Fibroblast of the conjunctiva (primary cell): ENCODE measurements at regions not wholly inside any gene's neighbourhood (a gene's known extent, or its start where the extent isn't known, plus 50 kb on each side); places are given as distances from the start of the nearest gene placed in this dataset.

Experiments used
- DNase-seq: peaks from one replicate; pipeline ENCODE4 v3.0.0-alpha.2; 2010; ENCODE audit warnings: low read depth

- DNase-seq = no peak
Observed at GRCh38 chr2:21395366-21395765, 271.6 kb downstream of the TDRD15 start.

GRCh38 chr2:21396252-21396651 lies 272.5 kb downstream of the TDRD15 start:
- DNase-seq = no peak

GRCh38 chr2:21401022-21401698 lies 277.4 kb downstream of the TDRD15 start:
- no peak for DNase-seq

DNA sequence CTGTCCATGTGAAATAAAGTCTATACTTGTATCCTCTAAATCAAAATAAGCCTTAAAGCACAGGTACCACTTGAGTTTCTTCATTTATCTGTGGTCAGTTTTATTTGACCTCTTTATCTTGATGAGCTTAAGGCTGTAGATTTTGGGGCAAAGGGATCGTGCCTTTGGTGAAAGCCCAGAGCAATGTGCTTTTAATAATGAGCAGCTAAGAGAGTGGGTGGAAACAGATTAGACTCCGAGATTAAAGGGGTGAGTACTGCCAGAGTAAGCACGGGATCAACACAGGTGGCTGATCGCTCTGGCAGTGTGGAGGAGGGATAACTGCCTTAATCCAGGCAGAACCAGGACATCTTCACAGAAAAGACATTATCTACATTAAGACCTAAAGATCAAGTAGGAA lies 280.4 kb downstream of the TDRD15 start:
- no peak for DNase-seq

- no peak for DNase-seq
Observed at GRCh38 chr2:21404827-21405625, 281.3 kb downstream of the TDRD15 start.

GRCh38 chr2:21406386-21406785 lies 282.6 kb downstream of the TDRD15 start:
- DNase-seq = no peak

DNA sequence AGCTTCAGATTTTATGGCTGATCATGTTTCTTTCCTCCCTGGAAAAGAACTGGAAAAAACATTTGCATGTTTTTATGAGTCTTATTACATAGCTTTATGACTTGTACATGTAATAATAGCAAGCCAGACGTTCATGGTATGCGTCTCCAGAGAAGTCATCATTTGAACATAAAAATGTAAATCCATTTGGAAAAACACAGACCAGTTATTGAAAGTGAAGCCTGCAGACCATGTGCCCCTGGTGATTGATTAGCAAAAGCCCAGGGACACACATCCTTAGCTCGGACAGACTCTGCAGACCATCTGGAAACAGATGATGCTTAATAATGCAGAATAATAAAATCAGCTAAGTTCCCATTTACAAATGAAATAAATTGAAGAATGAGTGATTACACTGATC lies 283.1 kb downstream of the TDRD15 start:
- no peak for DNase-seq

DNA sequence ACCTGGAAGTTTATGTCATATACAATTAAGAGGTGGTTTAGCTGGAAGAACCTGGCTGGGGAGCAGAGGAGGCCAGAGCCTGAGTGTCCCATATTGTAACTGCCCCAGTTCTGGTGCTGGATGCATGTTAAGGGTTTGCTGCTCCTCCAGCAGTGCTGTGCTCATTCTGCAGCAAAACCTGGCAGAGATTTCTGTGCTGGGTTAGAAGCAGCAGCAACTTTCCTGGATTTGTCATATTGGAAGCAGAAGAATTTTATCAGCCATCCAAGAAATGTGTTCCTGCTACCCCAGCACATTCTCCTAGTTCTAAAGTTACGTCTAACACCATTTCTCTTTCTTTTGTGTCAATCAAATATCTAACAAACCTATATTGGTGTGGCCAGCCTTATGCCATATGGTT lies 284.1 kb downstream of the TDRD15 start:
- no peak for DNase-seq

DNA sequence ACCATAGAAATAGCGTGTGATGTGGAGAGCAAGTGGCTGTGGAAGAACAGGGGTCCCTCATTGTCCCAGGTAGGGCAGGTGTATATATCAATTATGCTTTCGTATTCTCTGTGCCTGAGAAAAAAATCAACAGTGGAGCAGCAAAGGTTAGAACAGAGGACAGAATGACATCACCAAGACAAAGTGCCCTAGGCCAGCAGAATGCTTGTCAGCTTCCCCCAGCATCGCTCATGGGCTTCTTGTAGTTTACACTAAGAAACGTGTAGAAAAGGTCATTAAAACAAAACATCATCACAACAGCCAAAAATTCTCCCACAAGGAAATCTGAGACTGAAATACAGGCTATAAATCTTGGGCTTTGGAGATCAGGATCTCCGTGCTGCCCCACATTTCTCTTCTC lies 288.0 kb downstream of the TDRD15 start:
- DNase-seq = no peak

DNA sequence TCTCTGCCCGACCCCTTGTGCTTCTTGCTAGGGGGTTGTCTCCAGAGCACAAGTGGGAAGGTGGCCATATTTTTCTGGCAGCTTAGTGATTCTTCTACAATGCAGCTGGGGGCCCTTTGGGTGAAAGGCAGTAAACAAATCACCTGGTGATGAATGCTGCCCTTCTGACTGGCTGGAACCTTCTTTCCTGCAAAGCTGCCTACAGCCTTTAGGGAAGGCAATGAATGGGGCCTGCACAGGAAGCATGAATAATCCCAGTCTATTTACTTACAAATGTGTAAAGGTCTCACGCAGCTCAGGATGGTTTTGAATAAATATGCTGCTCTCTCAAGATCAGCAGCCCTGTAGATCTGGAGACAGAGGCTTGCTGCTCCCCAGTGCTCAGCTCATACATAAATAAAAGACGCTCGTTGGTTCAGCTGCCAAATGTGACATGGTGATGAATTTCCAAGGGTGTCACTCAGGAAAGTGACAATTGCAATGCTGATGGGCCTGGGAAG lies 289.2 kb downstream of the TDRD15 start:
- DNase-seq = no peak

GRCh38 chr2:21415234-21415633 lies 291.5 kb downstream of the TDRD15 start:
- DNase-seq = no peak

DNA sequence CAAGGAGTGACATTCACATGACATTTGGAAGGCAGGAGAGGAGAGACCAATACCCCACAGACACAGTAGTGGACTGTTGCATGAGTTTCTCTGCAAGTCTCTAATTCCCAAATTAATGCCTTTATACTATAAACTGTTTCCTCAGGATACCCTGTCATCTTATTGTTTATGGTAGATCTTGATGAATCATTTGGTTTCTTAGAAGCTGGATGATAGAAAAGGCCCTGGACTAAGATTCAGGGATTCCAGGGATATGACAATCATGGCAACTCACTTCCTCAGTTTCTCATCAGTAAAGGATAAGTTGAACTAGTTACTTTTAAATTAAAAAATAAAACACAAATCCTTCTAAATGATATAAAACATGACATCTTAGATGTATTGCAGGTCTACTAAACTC lies 292.5 kb downstream of the TDRD15 start:
- DNase-seq = no peak

- no peak for DNase-seq
Observed at GRCh38 chr2:21418456-21418855, 294.7 kb downstream of the TDRD15 start.

- DNase-seq = no peak
Observed at GRCh38 chr2:21420553-21421335, 297.0 kb downstream of the TDRD15 start.

- no peak for DNase-seq
Observed at GRCh38 chr2:21422050-21422449, 298.3 kb downstream of the TDRD15 start.

GRCh38 chr2:21422724-21423522 lies 299.2 kb downstream of the TDRD15 start:
- DNase-seq = no peak

GRCh38 chr2:21423854-21424253 lies 300.1 kb downstream of the TDRD15 start:
- no peak for DNase-seq

- no peak for DNase-seq
Observed at GRCh38 chr2:21424375-21424774, 300.6 kb downstream of the TDRD15 start.

GRCh38 chr2:21427606-21428005 lies 303.8 kb downstream of the TDRD15 start:
- DNase-seq = no peak

- DNase-seq = no peak
Observed at GRCh38 chr2:21428754-21429153, 305.0 kb downstream of the TDRD15 start.

- no peak for DNase-seq
Observed at GRCh38 chr2:21429747-21430146, 306.0 kb downstream of the TDRD15 start.

DNA sequence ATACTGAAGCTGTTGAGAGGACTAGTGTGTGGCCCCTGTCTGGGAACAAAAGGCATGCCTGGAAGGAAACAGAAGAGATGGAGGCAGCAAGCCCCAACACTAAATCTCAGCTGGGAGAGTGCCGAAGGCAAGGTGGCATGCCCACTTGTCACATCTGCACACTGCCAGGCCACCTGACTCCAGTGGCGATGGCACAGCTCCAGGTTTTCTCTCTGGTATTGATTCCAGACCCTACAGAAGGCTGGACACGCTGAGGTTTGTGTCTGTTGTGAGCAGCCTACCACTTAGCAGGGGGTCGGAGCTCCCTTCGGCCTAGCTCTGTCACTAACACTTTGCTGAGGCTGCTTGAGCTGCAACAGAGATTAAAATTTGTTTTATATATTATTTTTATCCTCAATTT lies 307.3 kb downstream of the TDRD15 start:
- DNase-seq = no peak
